ENCODE measurements at regions not wholly inside any gene's neighbourhood (a gene's known extent, or its start where the extent isn't known, plus 50 kb on each side); places are given as distances from the start of the nearest gene placed in this dataset.

- Mint-ChIP-seq H3K4me1 (no peaks in the 10 kb centered on the region), H3K36me3 (ENCODE audit: low read depth) (no peaks in the 10 kb centered on the region), H3K27ac (no peak overlapping the region), H3K4me3 (no peak overlapping the region), H3K27me3 (peaks cover 8% of the 10 kb centered on the region), H3K9me3 (no peaks in the 10 kb centered on the region)
- no peak for ATAC-seq (replicated peaks)
These were observed 112.9 kb upstream of the CREB1 start for GRCh38 chr2:207416900-207417299.

- H3K36me3 Mint-ChIP-seq (ENCODE audit: low read depth) = no peaks in the 10 kb centered on the region
- no peak overlapping the region for H3K4me3 Mint-ChIP-seq
- H3K27ac Mint-ChIP-seq = no peak overlapping the region
- H3K4me1 Mint-ChIP-seq = no peaks in the 10 kb centered on the region
- H3K27me3 Mint-ChIP-seq = peaks cover 9% of the 10 kb centered on the region
- H3K9me3 Mint-ChIP-seq = no peaks in the 10 kb centered on the region
- peak; percentile 70 for ATAC-seq (replicated peaks)
These were observed 112.5 kb upstream of the CREB1 start for GRCh38 chr2:207417301-207417718.

- Mint-ChIP-seq H3K4me1 (peaks cover 4% of the 10 kb centered on the region), H3K9me3 (no peaks in the 10 kb centered on the region), H3K36me3 (ENCODE audit: low read depth) (no peaks in the 10 kb centered on the region), H3K4me3 (no peak overlapping the region), H3K27ac (no peak overlapping the region), H3K27me3 (peaks cover 13% of the 10 kb centered on the region)
- no peak for ATAC-seq (replicated peaks)
These were observed 111.3 kb upstream of the CREB1 start for GRCh38 chr2:207418419-207418818.

- H3K9me3 Mint-ChIP-seq = no peaks in the 10 kb centered on the region
- H3K27ac Mint-ChIP-seq = no peak overlapping the region
- H3K36me3 Mint-ChIP-seq (ENCODE audit: low read depth) = peaks cover 5% of the 10 kb centered on the region
- peaks cover 13% of the 10 kb centered on the region for H3K27me3 Mint-ChIP-seq
- no peak overlapping the region for H3K4me3 Mint-ChIP-seq
- peaks cover 12% of the 10 kb centered on the region for H3K4me1 Mint-ChIP-seq
- ATAC-seq (replicated peaks) = no peak
These were observed 110.4 kb upstream of the CREB1 start for GRCh38 chr2:207419331-207419730.

GRCh38 chr2:207421671-207422070, 108.1 kb upstream of the CREB1 start:
- peaks cover 16% of the 10 kb centered on the region for H3K27me3 Mint-ChIP-seq
- no peak for ATAC-seq (replicated peaks)
- peaks cover 12% of the 10 kb centered on the region for H3K4me1 Mint-ChIP-seq
- H3K4me3 Mint-ChIP-seq = no peak overlapping the region
- H3K36me3 Mint-ChIP-seq (ENCODE audit: low read depth) = peaks cover 5% of the 10 kb centered on the region
- H3K9me3 Mint-ChIP-seq = no peaks in the 10 kb centered on the region
- no peak overlapping the region for H3K27ac Mint-ChIP-seq

GRCh38 chr2:207422380-207422779, 107.4 kb upstream of the CREB1 start:
- Mint-ChIP-seq H3K27me3 (peaks cover 16% of the 10 kb centered on the region), H3K4me1 (peaks cover 12% of the 10 kb centered on the region), H3K9me3 (no peaks in the 10 kb centered on the region), H3K27ac (no peak overlapping the region), H3K36me3 (ENCODE audit: low read depth) (peaks cover 5% of the 10 kb centered on the region), H3K4me3 (no peak overlapping the region)
- no peak for ATAC-seq (replicated peaks)

- Mint-ChIP-seq H3K4me3 (peak overlapping the region; percentile 33), H3K27ac (peak overlapping the region; percentile 79), H3K9me3 (no peaks in the 10 kb centered on the region), H3K27me3 (peaks cover 19% of the 10 kb centered on the region), H3K36me3 (ENCODE audit: low read depth) (peaks cover 5% of the 10 kb centered on the region), H3K4me1 (peaks cover 12% of the 10 kb centered on the region)
- ATAC-seq (replicated peaks) = peak; percentile 100
These were observed 105.9 kb upstream of the CREB1 start for GRCh38 chr2:207423886-207424285.

GRCh38 chr2:207427986-207428385, 101.8 kb upstream of the CREB1 start:
- peaks cover 11% of the 10 kb centered on the region for H3K4me1 Mint-ChIP-seq
- no peaks in the 10 kb centered on the region for H3K9me3 Mint-ChIP-seq
- H3K27ac Mint-ChIP-seq = no peak overlapping the region

GRCh38 chr2:207428573-207428972, 101.2 kb upstream of the CREB1 start:
- Mint-ChIP-seq H3K9me3 (no peaks in the 10 kb centered on the region), H3K4me3 (no peak overlapping the region), H3K27me3 (peaks cover 7% of the 10 kb centered on the region), H3K27ac (no peak overlapping the region), H3K36me3 (ENCODE audit: low read depth) (peaks cover 4% of the 10 kb centered on the region), H3K4me1 (peaks cover 6% of the 10 kb centered on the region)
- no peak for ATAC-seq (replicated peaks)

More at GRCh38 chr2:207427986-207428385, 101.8 kb upstream of the CREB1 start:
- Mint-ChIP-seq H3K4me3 (no peak overlapping the region), H3K27me3 (peaks cover 11% of the 10 kb centered on the region), H3K36me3 (ENCODE audit: low read depth) (peaks cover 5% of the 10 kb centered on the region)
- ATAC-seq (replicated peaks) = no peak

GRCh38 chr2:207432453-207432852, 97.3 kb upstream of the CREB1 start:
- Mint-ChIP-seq H3K27ac (no peak overlapping the region), H3K9me3 (no peaks in the 10 kb centered on the region), H3K4me3 (no peak overlapping the region), H3K36me3 (ENCODE audit: low read depth) (no peaks in the 10 kb centered on the region), H3K27me3 (peaks cover 4% of the 10 kb centered on the region), H3K4me1 (no peaks in the 10 kb centered on the region)
- ATAC-seq (replicated peaks) = no peak

GRCh38 chr2:207434306-207434705, 95.5 kb upstream of the CREB1 start:
- Mint-ChIP-seq H3K27me3 (peaks cover 4% of the 10 kb centered on the region), H3K27ac (no peak overlapping the region)

GRCh38 chr2:207434899-207435465, 94.8 kb upstream of the CREB1 start:
- no peaks in the 10 kb centered on the region for H3K36me3 Mint-ChIP-seq (ENCODE audit: low read depth)
- no peak overlapping the region for H3K27ac Mint-ChIP-seq
- no peak for ATAC-seq (replicated peaks)
- peaks cover 4% of the 10 kb centered on the region for H3K27me3 Mint-ChIP-seq
- H3K9me3 Mint-ChIP-seq = peaks cover 4% of the 10 kb centered on the region
- H3K4me1 Mint-ChIP-seq = no peaks in the 10 kb centered on the region
- H3K4me3 Mint-ChIP-seq = no peak overlapping the region

More at GRCh38 chr2:207434306-207434705, 95.5 kb upstream of the CREB1 start:
- Mint-ChIP-seq H3K4me3 (no peak overlapping the region), H3K9me3 (peaks cover 4% of the 10 kb centered on the region), H3K36me3 (ENCODE audit: low read depth) (no peaks in the 10 kb centered on the region), H3K4me1 (no peaks in the 10 kb centered on the region)
- no peak for ATAC-seq (replicated peaks)

- Mint-ChIP-seq H3K27ac (no peak overlapping the region), H3K27me3 (peaks cover 4% of the 10 kb centered on the region), H3K9me3 (peaks cover 4% of the 10 kb centered on the region), H3K4me3 (no peak overlapping the region), H3K4me1 (no peaks in the 10 kb centered on the region), H3K36me3 (ENCODE audit: low read depth) (no peaks in the 10 kb centered on the region)
- ATAC-seq (replicated peaks) = no peak
These were observed 92.6 kb upstream of the CREB1 start for GRCh38 chr2:207437136-207437523.

GRCh38 chr2:207437524-207438143, 92.1 kb upstream of the CREB1 start:
- Mint-ChIP-seq H3K4me3 (no peak overlapping the region), H3K27ac (no peak overlapping the region), H3K36me3 (ENCODE audit: low read depth) (no peaks in the 10 kb centered on the region), H3K9me3 (peaks cover 5% of the 10 kb centered on the region), H3K27me3 (peaks cover 4% of the 10 kb centered on the region), H3K4me1 (no peaks in the 10 kb centered on the region)
- ATAC-seq (replicated peaks) = no peak

- no peak for ATAC-seq (replicated peaks)
- Mint-ChIP-seq H3K4me3 (no peak overlapping the region), H3K9me3 (peaks cover 8% of the 10 kb centered on the region), H3K27me3 (peaks cover 4% of the 10 kb centered on the region), H3K36me3 (ENCODE audit: low read depth) (no peaks in the 10 kb centered on the region), H3K27ac (no peak overlapping the region), H3K4me1 (no peaks in the 10 kb centered on the region)
These were observed 91.2 kb upstream of the CREB1 start for GRCh38 chr2:207438414-207439126.

Data from activated T-helper 17 cell treated with anti-CD3 and anti-CD28 coated beads, Interleukin-2, amount 50 U/mL, for 72 hours (primary cell).